GM12892 (cell line): ENCODE measurements at regions not wholly inside any gene's neighbourhood (a gene's known extent, or its start where the extent isn't known, plus 50 kb on each side); places are given as distances from the start of the nearest gene placed in this dataset.

Experiments
- POLR2AphosphoS5 ChIP-seq: IDR thresholded peaks from 2 replicates; pipeline ENCODE4 v1.6.1; 2011; ENCODE audit warnings: low read depth, low read length, control low read depth
- TAF1 ChIP-seq: IDR thresholded peaks from 2 replicates; pipeline ENCODE4 v1.6.1; 2011; ENCODE audit warnings: low read depth, mild to moderate bottlenecking, control low read depth, low read length, borderline replicate concordance

DNA sequence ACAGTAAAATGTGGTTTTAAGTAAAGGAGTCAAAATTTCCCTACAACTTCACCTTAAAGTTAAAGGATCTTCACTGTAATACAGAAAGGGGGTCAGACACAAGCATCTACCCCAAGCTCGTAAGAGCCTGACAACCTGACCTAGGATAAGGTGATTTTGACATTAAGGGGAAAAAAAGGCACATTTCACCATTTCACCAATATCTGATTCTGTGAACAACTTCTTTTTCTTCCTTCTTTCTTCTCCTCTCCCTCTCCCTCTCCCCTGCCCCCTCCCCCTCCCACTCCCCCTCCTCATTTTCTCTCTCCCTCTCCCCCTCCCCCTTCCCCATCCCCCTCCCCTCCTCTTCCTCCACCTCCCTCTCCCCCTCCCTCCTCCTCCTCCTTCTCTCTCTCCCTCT, 796.7 kb upstream of the ARGLU1 start:
- TF ChIP-seq POLR2AphosphoS5 (no peak), TAF1 (no peak)
